H9 (cell line): ENCODE measurements at regions not wholly inside any gene's neighbourhood (a gene's known extent, or its start where the extent isn't known, plus 50 kb on each side); places are given as distances from the start of the nearest gene placed in this dataset.

Experiments
- DNase-seq: peaks from one replicate; pipeline ENCODE4 v3.0.0-alpha.2; 2017
- H2AFZ ChIP-seq: one replicate; pipeline ENCODE4 v1.6.1; 2013; ENCODE audit warnings: mild to moderate bottlenecking, low read length, control low read depth, moderate library complexity
- H2AK5ac ChIP-seq: 2 replicates; pipeline ENCODE4 v1.6.1; 2013; ENCODE audit warnings: low read length, control low read depth, mixed read lengths; ENCODE audit not compliant: insufficient read length
- H2BK120ac ChIP-seq: one replicate; pipeline ENCODE4 v1.6.1; 2013; ENCODE audit warnings: low read depth, mild to moderate bottlenecking, low read length, control low read depth, inconsistent platforms; ENCODE audit not compliant: poor library complexity, severe bottlenecking
- H2BK12ac ChIP-seq: 2 replicates; pipeline ENCODE4 v1.6.1; 2013; ENCODE audit warnings: low read length, control low read depth, mixed read lengths, low read depth; ENCODE audit not compliant: insufficient read length
- H2BK15ac ChIP-seq: 2 replicates; pipeline ENCODE4 v1.6.1; 2013; ENCODE audit warnings: low read depth, low read length, control low read depth
- H2BK20ac ChIP-seq: one replicate; pipeline ENCODE4 v1.6.1; 2013; ENCODE audit warnings: low read depth, mild to moderate bottlenecking, low read length, control low read depth, inconsistent platforms; ENCODE audit not compliant: poor library complexity, severe bottlenecking
- H2BK5ac ChIP-seq: 2 replicates; pipeline ENCODE4 v1.6.1; 2013; ENCODE audit warnings: low read length, control low read depth, mixed read lengths; ENCODE audit not compliant: insufficient read length
- H3K14ac ChIP-seq: 2 replicates; pipeline ENCODE4 v1.6.1; 2013; ENCODE audit warnings: low read length, control low read depth; ENCODE audit not compliant: insufficient read depth
- H3K18ac ChIP-seq: 2 replicates; pipeline ENCODE4 v1.6.1; 2013; ENCODE audit warnings: low read depth, mild to moderate bottlenecking, mixed read lengths, low read length, control low read depth; ENCODE audit not compliant: insufficient read length
- H3K23ac ChIP-seq: 2 replicates; pipeline ENCODE4 v1.6.1; 2013; ENCODE audit warnings: low read length, control low read depth, mixed read lengths, low read depth; ENCODE audit not compliant: insufficient read length
- H3K23me2 ChIP-seq: 2 replicates; pipeline ENCODE4 v1.6.1; 2013; ENCODE audit warnings: low read depth, mild to moderate bottlenecking, mixed read lengths, low read length, control low read depth; ENCODE audit not compliant: insufficient read length, poor library complexity, severe bottlenecking
- H3K27ac ChIP-seq: 2 replicates; pipeline ENCODE4 v1.5.1; 2013; ENCODE audit warnings: low read length, control low read depth, mixed read lengths, low read depth; ENCODE audit not compliant: insufficient read length
- H3K27me3 ChIP-seq: 2 replicates; pipeline ENCODE4 v1.6.1; 2013; ENCODE audit warnings: low read length, control low read depth, inconsistent platforms; ENCODE audit not compliant: insufficient read depth
- H3K4ac ChIP-seq: 2 replicates; pipeline ENCODE4 v1.6.1; 2013; ENCODE audit warnings: low read depth, mild to moderate bottlenecking, control low read depth, inconsistent platforms, low read length, moderate library complexity
- H3K4me1 ChIP-seq: 2 replicates; pipeline ENCODE4 v1.6.1; 2013; ENCODE audit warnings: low read length, control low read depth, inconsistent platforms; ENCODE audit not compliant: insufficient read depth
- H3K4me2 ChIP-seq: 2 replicates; pipeline ENCODE4 v1.6.1; 2013; ENCODE audit warnings: low read length, control low read depth, mixed read lengths; ENCODE audit not compliant: insufficient read length, insufficient read depth
- H3K56ac ChIP-seq: 2 replicates; pipeline ENCODE4 v1.6.1; 2013; ENCODE audit warnings: low read depth, mild to moderate bottlenecking, mixed read lengths, low read length, control low read depth; ENCODE audit not compliant: insufficient read length
- H3K79me1 ChIP-seq: 2 replicates; pipeline ENCODE4 v1.6.1; 2013; ENCODE audit warnings: low read depth, mild to moderate bottlenecking, moderate library complexity, low read length, control low read depth, inconsistent platforms; ENCODE audit not compliant: insufficient read depth, poor library complexity, severe bottlenecking
- H3K79me2 ChIP-seq: 2 replicates; pipeline ENCODE4 v1.6.1; 2013; ENCODE audit warnings: low read length, control low read depth, inconsistent platforms; ENCODE audit not compliant: insufficient read depth
- H3K9ac ChIP-seq: 2 replicates; pipeline ENCODE4 v1.6.1; 2013; ENCODE audit warnings: low read length, control low read depth, mixed read lengths; ENCODE audit not compliant: insufficient read length; ENCODE audit errors: extremely low read depth
- H3K9me3 ChIP-seq: one replicate; pipeline ENCODE4 v1.6.1; 2013; ENCODE audit warnings: low read depth, low read length, inconsistent platforms; ENCODE audit not compliant: control insufficient read depth
- H3T11ph ChIP-seq: one replicate; pipeline ENCODE4 v1.6.1; 2013; ENCODE audit warnings: mild to moderate bottlenecking, low read length, control low read depth, inconsistent platforms
- H4K20me1 ChIP-seq: one replicate; pipeline ENCODE4 v1.6.1; 2013; ENCODE audit not compliant: control insufficient read depth, insufficient read length, insufficient read depth
- H4K5ac ChIP-seq: 2 replicates; pipeline ENCODE4 v1.6.1; 2013; ENCODE audit warnings: low read depth, mild to moderate bottlenecking, mixed read lengths, low read length, control low read depth; ENCODE audit not compliant: insufficient read length
- H4K8ac ChIP-seq: replicated peaks from 2 replicates; pipeline ENCODE4 v1.6.1; 2013; ENCODE audit warnings: low read length, control low read depth, mixed read lengths, low read depth; ENCODE audit not compliant: insufficient read length
- H4K91ac ChIP-seq: 2 replicates; pipeline ENCODE4 v1.6.1; 2013; ENCODE audit warnings: low read depth, mild to moderate bottlenecking, moderate library complexity, mixed read lengths, low read length, control low read depth; ENCODE audit not compliant: insufficient read length
- H3K27ac Mint-ChIP-seq, 3 experiments: 2 replicates in 2 of 3; 3 replicates in 1 of 3; pipeline ENCODE4 v1.8.0; 2020 to 2021; ENCODE audit warnings: mixed read lengths in 3 of 3, mild to moderate bottlenecking in 1 of 3, moderate library complexity in 1 of 3
- H3K27me3 Mint-ChIP-seq: 2 replicates; pipeline ENCODE4 v1.8.0; 2021; ENCODE audit warnings: low read depth, mild to moderate bottlenecking, moderate library complexity, mixed read lengths
- H3K36me3 Mint-ChIP-seq, 3 experiments: 2 replicates in 2 of 3; 3 replicates in 1 of 3; pipeline ENCODE4 v1.8.0; 2020 to 2021; ENCODE audit warnings: low read depth in 3 of 3, mixed read lengths in 3 of 3; ENCODE audit not compliant: insufficient read depth in 1 of 3
- H3K4me1 Mint-ChIP-seq, 2 experiments: 2 replicates each; pipeline ENCODE4 v1.8.0; 2020; ENCODE audit warnings: mixed read lengths in 2 of 2
- H3K4me3 Mint-ChIP-seq, 2 experiments: 2 replicates in 1 of 2; 3 replicates in 1 of 2; pipeline ENCODE4 v1.8.0; 2020 to 2021; ENCODE audit warnings: mild to moderate bottlenecking in 2 of 2, mixed read lengths in 2 of 2, moderate library complexity in 1 of 2
- H3K9me3 Mint-ChIP-seq, 2 experiments: 2 replicates in 1 of 2; 3 replicates in 1 of 2; pipeline ENCODE4 v1.8.0; 2020; ENCODE audit warnings: mild to moderate bottlenecking in 2 of 2, mixed read lengths in 2 of 2, moderate library complexity in 1 of 2
- CTCF ChIP-seq: fragments of 200-600 bp; sonication (generic); conservative IDR thresholded peaks from 3 replicates; pipeline ENCODE4 v1.8.0; 2021; ENCODE audit warnings: antibody characterized with exemption, mild to moderate bottlenecking
- WGBS: extraction: QIAGEN DNeasy Blood & Tissue Kit; methylation state at CpG from one replicate; pipeline ENCODE4 v1.1.7; 2013; ENCODE audit warnings: missing lambda C conversion rate, low lambda C conversion rate, mixed read lengths; ENCODE audit not compliant: insufficient read length; ENCODE audit errors: extremely low coverage; 5-methylcytosine and 5-hydroxymethylcytosine counted together

- H3K23me2 ChIP-seq = no peaks in the 10 kb centered on the region
- H3K4me2 ChIP-seq = no peak overlapping the region
- H3K79me2 ChIP-seq = no peaks in the 10 kb centered on the region
- H3K9me3 ChIP-seq = no peaks in the 10 kb centered on the region
- no peak for TF ChIP-seq CTCF
- no peak overlapping the region for H2AK5ac ChIP-seq
- H3K14ac ChIP-seq = no peak overlapping the region
- H2BK12ac ChIP-seq = no peak overlapping the region
- H3K27me3 ChIP-seq = no peaks in the 10 kb centered on the region
- no peak overlapping the region for H4K8ac ChIP-seq
- no peak overlapping the region for H3K27ac ChIP-seq
- Mint-ChIP-seq H3K4me1 (no peaks in the 10 kb centered on the region), H3K36me3 (peaks cover 0 to 3% (median 2%) of the 10 kb centered on the region in 3 experiments; a peak in 1 of 7 replicates), H3K27ac (no peak overlapping the region), H3K9me3 (peaks cover 3 to 9% of the 10 kb centered on the region in 2 experiments; a peak in 3 of 5 replicates), H3K4me3 (no peak overlapping the region), H3K27me3 (no peaks in the 10 kb centered on the region)
- no peak overlapping the region for H4K5ac ChIP-seq
- H3K4me1 ChIP-seq = no peaks in the 10 kb centered on the region
- no peak overlapping the region for H3K23ac ChIP-seq
- H4K91ac ChIP-seq = no peak overlapping the region
- H3K56ac ChIP-seq = no peak overlapping the region
- H3K79me1 ChIP-seq = no peaks in the 10 kb centered on the region
- no peak overlapping the region for H2BK120ac ChIP-seq
- WGBS = no CpG with 5 or more reads among the region's 5 CpGs
- no peak overlapping the region for H2BK20ac ChIP-seq
- H2AFZ ChIP-seq = no peak overlapping the region
- no peak overlapping the region for H3K4ac ChIP-seq
- H3K18ac ChIP-seq = no peak overlapping the region
- H2BK5ac ChIP-seq = no peak overlapping the region
- H3K9ac ChIP-seq = no peak overlapping the region
- H2BK15ac ChIP-seq = no peak overlapping the region
- no peak for DNase-seq
- H4K20me1 ChIP-seq = no peaks in the 10 kb centered on the region
- no peak overlapping the region for H3T11ph ChIP-seq
Observed at GRCh38 chr5:155229135-155229534, 215.6 kb downstream of the KIF4B start.
